Trophoblast cell (in vitro differentiated cells and primary cell): ENCODE measurements at regions not wholly inside any gene's neighbourhood (a gene's known extent, or its start where the extent isn't known, plus 50 kb on each side); places are given as distances from the start of the nearest gene placed in this dataset.

Source experiments
- DNase-seq, 2 donors: peaks; one replicate each; pipeline ENCODE4 v3.0.0-alpha.2; 2016
- H2AFZ ChIP-seq: 2 replicates; pipeline ENCODE4 v1.6.1; 2013; ENCODE audit warnings: low read length, moderate library complexity, mild to moderate bottlenecking; ENCODE audit not compliant: insufficient read depth, poor library complexity
- H2AK5ac ChIP-seq: 2 replicates; pipeline ENCODE4 v1.6.1; 2013; ENCODE audit warnings: mild to moderate bottlenecking, low read length
- H2BK120ac ChIP-seq: 2 replicates; pipeline ENCODE4 v1.6.1; 2013; ENCODE audit warnings: low read length, mild to moderate bottlenecking, moderate library complexity; ENCODE audit not compliant: insufficient read depth, poor library complexity
- H2BK12ac ChIP-seq: 2 replicates; pipeline ENCODE4 v1.6.1; 2013; ENCODE audit warnings: mild to moderate bottlenecking, low read length, moderate library complexity
- H2BK5ac ChIP-seq: 2 replicates; pipeline ENCODE4 v1.6.1; 2013; ENCODE audit warnings: low read length, low read depth, moderate library complexity, mild to moderate bottlenecking; ENCODE audit not compliant: poor library complexity
- H3K14ac ChIP-seq: 2 replicates; pipeline ENCODE4 v1.6.1; 2013; ENCODE audit warnings: mild to moderate bottlenecking, low read length
- H3K18ac ChIP-seq: 2 replicates; pipeline ENCODE4 v1.6.1; 2013; ENCODE audit warnings: mild to moderate bottlenecking, low read length
- H3K23ac ChIP-seq: 2 replicates; pipeline ENCODE4 v1.6.1; 2013; ENCODE audit warnings: low read length
- H3K27ac ChIP-seq: 2 replicates; pipeline ENCODE4 v1.5.1; 2013; ENCODE audit warnings: low read depth, mild to moderate bottlenecking, inconsistent platforms, low read length, moderate library complexity
- H3K27me3 ChIP-seq: 2 replicates; pipeline ENCODE4 v1.6.1; 2013; ENCODE audit warnings: inconsistent platforms, mild to moderate bottlenecking, low read length, moderate library complexity; ENCODE audit not compliant: insufficient read depth
- H3K36me3 ChIP-seq, 2 experiments: 1 replicate in 1 of 2; 2 replicates in 1 of 2; pipeline ENCODE4 v1.6.1; 2013; ENCODE audit warnings: low read length in 2 of 2, mild to moderate bottlenecking in 2 of 2, moderate library complexity in 1 of 2; ENCODE audit not compliant: insufficient read depth in 2 of 2, control insufficient read depth in 1 of 2
- H3K4ac ChIP-seq: 2 replicates; pipeline ENCODE4 v1.6.1; 2013; ENCODE audit warnings: low read depth, mild to moderate bottlenecking, low read length, moderate library complexity
- H3K4me1 ChIP-seq, 2 experiments: 1 replicate in 1 of 2; 2 replicates in 1 of 2; pipeline ENCODE4 v1.6.1; 2013; ENCODE audit warnings: low read length in 2 of 2, mild to moderate bottlenecking in 2 of 2, moderate library complexity in 1 of 2; ENCODE audit not compliant: insufficient read depth in 2 of 2, control insufficient read depth in 1 of 2
- H3K4me2 ChIP-seq: 2 replicates; pipeline ENCODE4 v1.6.1; 2013; ENCODE audit warnings: inconsistent platforms, mild to moderate bottlenecking, low read length, moderate library complexity
- H3K4me3 ChIP-seq: 2 replicates; pipeline ENCODE4 v1.5.1; 2013; ENCODE audit warnings: mild to moderate bottlenecking, low read depth, low read length, inconsistent platforms
- H3K79me1 ChIP-seq: one replicate; pipeline ENCODE4 v1.6.1; 2013; ENCODE audit warnings: low read length
- H3K79me2 ChIP-seq: 2 replicates; pipeline ENCODE4 v1.6.1; 2013; ENCODE audit warnings: low read length, mild to moderate bottlenecking; ENCODE audit not compliant: control insufficient read depth, insufficient read depth, poor library complexity
- H3K9ac ChIP-seq: 2 replicates; pipeline ENCODE4 v1.6.1; 2013; ENCODE audit warnings: mild to moderate bottlenecking, low read length
- H3K9me3 ChIP-seq: 2 replicates; pipeline ENCODE4 v1.6.1; 2013; ENCODE audit warnings: low read depth, mild to moderate bottlenecking, control low read depth, inconsistent platforms, low read length; ENCODE audit not compliant: insufficient read depth
- H4K12ac ChIP-seq: 2 replicates; pipeline ENCODE4 v1.6.1; 2013; ENCODE audit warnings: low read depth, mild to moderate bottlenecking, low read length, moderate library complexity
- H4K8ac ChIP-seq: 2 replicates; pipeline ENCODE4 v1.6.1; 2013; ENCODE audit warnings: low read depth, mild to moderate bottlenecking, low read length, moderate library complexity
- H4K91ac ChIP-seq: one replicate; pipeline ENCODE4 v1.6.1; 2013; ENCODE audit warnings: low read depth, mild to moderate bottlenecking, low read length, moderate library complexity
- WGBS: extraction: QIAGEN DNeasy Blood & Tissue Kit; methylation state at CpG from one replicate; pipeline ENCODE4 v1.1.7; 2013; ENCODE audit warnings: missing lambda C conversion rate; ENCODE audit not compliant: insufficient read length, insufficient coverage; ENCODE audit errors: extremely low coverage; 5-methylcytosine and 5-hydroxymethylcytosine counted together

GRCh38 chr6:75546381-75546780 is 52.8 kb upstream of the FILIP1 start:
- WGBS: no CpG with 5 or more reads among the region's 2 CpGs
- Histone ChIP-seq H3K27ac (no peak overlapping the region), H3K27me3 (no peaks in the 10 kb centered on the region), H3K4me1 (no peaks in the 10 kb centered on the region), H3K4ac (no peak overlapping the region), H3K9ac (no peak overlapping the region), H3K18ac (no peak overlapping the region), H2BK5ac (no peak overlapping the region), H4K8ac (no peak overlapping the region), H4K12ac (no peak overlapping the region), H3K79me1 (no peaks in the 10 kb centered on the region), H3K14ac (no peak overlapping the region), H3K23ac (no peak overlapping the region), H3K79me2 (no peaks in the 10 kb centered on the region), H3K9me3 (no peaks in the 10 kb centered on the region), H3K4me2 (no peak overlapping the region), H3K36me3 (no peaks in the 10 kb centered on the region), H2AK5ac (no peak overlapping the region), H2AFZ (no peak overlapping the region), H3K4me3 (no peak overlapping the region), H2BK12ac (no peak overlapping the region), H4K91ac (no peak overlapping the region), H2BK120ac (no peak overlapping the region)
- peak in 1 of 2 donors; percentile 50 for DNase-seq

- Histone ChIP-seq H3K27me3 (no peaks in the 10 kb centered on the region), H2AFZ (no peak overlapping the region), H2BK5ac (no peak overlapping the region), H3K9me3 (no peaks in the 10 kb centered on the region), H3K14ac (no peak overlapping the region), H3K9ac (no peak overlapping the region), H2BK12ac (no peak overlapping the region), H3K4me1 (no peaks in the 10 kb centered on the region), H3K36me3 (no peaks in the 10 kb centered on the region), H4K8ac (no peak overlapping the region), H4K12ac (no peak overlapping the region), H3K27ac (no peak overlapping the region), H3K18ac (no peak overlapping the region), H3K23ac (no peak overlapping the region), H3K79me2 (no peaks in the 10 kb centered on the region), H2BK120ac (no peak overlapping the region), H3K4ac (no peak overlapping the region), H3K79me1 (no peaks in the 10 kb centered on the region), H3K4me3 (no peak overlapping the region), H2AK5ac (no peak overlapping the region), H3K4me2 (no peak overlapping the region), H4K91ac (no peak overlapping the region)
- DNase-seq: no peak
Measured at GRCh38 chr6:75550544-75551167, 51.0 kb upstream of the SENP6 start.

- no peak overlapping the region for H2BK12ac ChIP-seq
- no peaks in the 10 kb centered on the region for H3K27me3 ChIP-seq
- no peak overlapping the region for H3K4me3 ChIP-seq
- no CpG with 5 or more reads among the region's 2 CpGs for WGBS
- no peak overlapping the region for H3K9ac ChIP-seq
- no peak overlapping the region for H2BK5ac ChIP-seq
- no peak overlapping the region for H3K4ac ChIP-seq
- no peak overlapping the region for H4K8ac ChIP-seq
- H3K14ac ChIP-seq: no peak overlapping the region
- H3K4me2 ChIP-seq: no peak overlapping the region
- no peak overlapping the region for H3K18ac ChIP-seq
- DNase-seq: no peak
- H4K12ac ChIP-seq: no peak overlapping the region
- no peak overlapping the region for H3K23ac ChIP-seq
- H4K91ac ChIP-seq: no peak overlapping the region
- no peaks in the 10 kb centered on the region for H3K4me1 ChIP-seq
- H3K79me2 ChIP-seq: no peaks in the 10 kb centered on the region
- no peak overlapping the region for H2BK120ac ChIP-seq
- no peaks in the 10 kb centered on the region for H3K79me1 ChIP-seq
- no peaks in the 10 kb centered on the region for H3K9me3 ChIP-seq
- H2AFZ ChIP-seq: no peak overlapping the region
- no peak overlapping the region for H2AK5ac ChIP-seq
- H3K36me3 ChIP-seq: no peaks in the 10 kb centered on the region
- H3K27ac ChIP-seq: no peak overlapping the region
Measured at GRCh38 chr6:75551367-75551952, 50.2 kb upstream of the SENP6 start.
